ENCODE measurements at regions not wholly inside any gene's neighbourhood (a gene's known extent, or its start where the extent isn't known, plus 50 kb on each side); places are given as distances from the start of the nearest gene placed in this dataset.
A peak's percentile ranks its signal among the peaks of the same experiment; 100 is the strongest.

- H3K4me3 ChIP-seq = no peak overlapping the region
- TF ChIP-seq CTCF (IDR thresholded peaks at IDR 0.05) = no peak
- TF ChIP-seq POLR2A (IDR thresholded peaks at IDR 0.05; ENCODE audit: low read depth) = no peak
- no peak for TF ChIP-seq POLR2AphosphoS5 (IDR thresholded peaks at IDR 0.05)
- no peak for TF ChIP-seq EP300 (IDR thresholded peaks at IDR 0.05)
- H3K27ac ChIP-seq (replicated peaks in 1 of 4) = no peak overlapping the region
- peak; percentile 77 for DNase-seq (ENCODE audit: extremely low spot score)
- peaks cover 0 to 33% (median 0%) of the 10 kb centered on the region in 4 donors for H3K27me3 ChIP-seq
- 68% methylated on average over 5 of the region's 5 CpGs for WGBS
- intact Hi-C loops (cut with DNase I) = no loop called here
- H3K36me3 ChIP-seq = no peaks in the 10 kb centered on the region
- no peaks in the 10 kb centered on the region for H3K4me1 ChIP-seq
- H3K9me3 ChIP-seq = no peaks in the 10 kb centered on the region
Observed at GRCh38 chr2:175363699-175364098, 182.2 kb upstream of the ATP5MC3 start.

GRCh38 chr2:175362331-175362730 is 180.8 kb upstream of the ATP5MC3 start:
- Histone ChIP-seq H3K4me3 (no peak overlapping the region), H3K9me3 (no peaks in the 10 kb centered on the region), H3K36me3 (no peaks in the 10 kb centered on the region), H3K27ac (replicated peaks in 1 of 4) (no peak overlapping the region), H3K27me3 (peaks cover 0 to 25% (median 0%) of the 10 kb centered on the region in 4 donors), H3K4me1 (no peaks in the 10 kb centered on the region)
- TF ChIP-seq POLR2AphosphoS5 (IDR thresholded peaks at IDR 0.05) (no peak), CTCF (IDR thresholded peaks at IDR 0.05) (no peak), EP300 (IDR thresholded peaks at IDR 0.05) (no peak), POLR2A (IDR thresholded peaks at IDR 0.05; ENCODE audit: low read depth) (no peak)
- intact Hi-C loops (cut with DNase I) = no loop called here
- 87% methylated on average over 4 of the region's 4 CpGs for WGBS
- DNase-seq (ENCODE audit: extremely low spot score) = no peak

GRCh38 chr2:175359710-175360109 is 178.2 kb upstream of the ATP5MC3 start:
- no peak for DNase-seq (ENCODE audit: extremely low spot score)
- no peak for TF ChIP-seq POLR2AphosphoS5 (IDR thresholded peaks at IDR 0.05)
- no peak for TF ChIP-seq EP300 (IDR thresholded peaks at IDR 0.05)
- no peak for TF ChIP-seq CTCF (IDR thresholded peaks at IDR 0.05)
- TF ChIP-seq POLR2A (IDR thresholded peaks at IDR 0.05; ENCODE audit: low read depth) = no peak
- Histone ChIP-seq H3K4me3 (no peak overlapping the region), H3K27ac (replicated peaks in 1 of 4) (no peak overlapping the region), H3K4me1 (no peaks in the 10 kb centered on the region), H3K9me3 (no peaks in the 10 kb centered on the region), H3K36me3 (no peaks in the 10 kb centered on the region), H3K27me3 (peaks cover 0 to 14% (median 0%) of the 10 kb centered on the region in 4 donors)
- 84% methylated on average over 3 of the region's 3 CpGs for WGBS
- intact Hi-C loops (cut with DNase I) = no loop called here

- H3K27me3 ChIP-seq = peaks cover 0 to 17% (median 0%) of the 10 kb centered on the region in 4 donors
- no peaks in the 10 kb centered on the region for H3K36me3 ChIP-seq
- TF ChIP-seq CTCF (IDR thresholded peaks at IDR 0.05) (no peak), POLR2AphosphoS5 (IDR thresholded peaks at IDR 0.05) (no peak), POLR2A (IDR thresholded peaks at IDR 0.05; ENCODE audit: low read depth) (no peak), EP300 (IDR thresholded peaks at IDR 0.05) (no peak)
- intact Hi-C loops (cut with DNase I) = no loop called here
- H3K4me3 ChIP-seq = no peak overlapping the region
- WGBS = 100% methylated on average over 4 of the region's 4 CpGs
- DNase-seq (ENCODE audit: extremely low spot score) = no peak
- no peaks in the 10 kb centered on the region for H3K4me1 ChIP-seq
- no peak overlapping the region for H3K27ac ChIP-seq (replicated peaks in 1 of 4)
- no peaks in the 10 kb centered on the region for H3K9me3 ChIP-seq
Observed at GRCh38 chr2:175356901-175357300, 175.4 kb upstream of the ATP5MC3 start.

- no peak for DNase-seq (ENCODE audit: extremely low spot score)
- Histone ChIP-seq H3K36me3 (no peaks in the 10 kb centered on the region), H3K27ac (replicated peaks in 1 of 4) (no peak overlapping the region), H3K9me3 (no peaks in the 10 kb centered on the region), H3K4me1 (no peaks in the 10 kb centered on the region), H3K27me3 (peaks cover 0 to 17% (median 0%) of the 10 kb centered on the region in 4 donors), H3K4me3 (no peak overlapping the region)
- intact Hi-C loops (cut with DNase I) = no loop called here
- no peak for TF ChIP-seq POLR2AphosphoS5 (IDR thresholded peaks at IDR 0.05)
- TF ChIP-seq EP300 (IDR thresholded peaks at IDR 0.05) = no peak
- no peak for TF ChIP-seq CTCF (IDR thresholded peaks at IDR 0.05)
- TF ChIP-seq POLR2A (IDR thresholded peaks at IDR 0.05; ENCODE audit: low read depth) = no peak
- WGBS = 95% methylated on average over 3 of the region's 3 CpGs
Observed at GRCh38 chr2:175355246-175355645, 173.7 kb upstream of the ATP5MC3 start.

Data from esophagus muscularis mucosa (tissue), 4 donors.